ENCODE measurements at regions not wholly inside any gene's neighbourhood (a gene's known extent, or its start where the extent isn't known, plus 50 kb on each side); places are given as distances from the start of the nearest gene placed in this dataset.

DNA sequence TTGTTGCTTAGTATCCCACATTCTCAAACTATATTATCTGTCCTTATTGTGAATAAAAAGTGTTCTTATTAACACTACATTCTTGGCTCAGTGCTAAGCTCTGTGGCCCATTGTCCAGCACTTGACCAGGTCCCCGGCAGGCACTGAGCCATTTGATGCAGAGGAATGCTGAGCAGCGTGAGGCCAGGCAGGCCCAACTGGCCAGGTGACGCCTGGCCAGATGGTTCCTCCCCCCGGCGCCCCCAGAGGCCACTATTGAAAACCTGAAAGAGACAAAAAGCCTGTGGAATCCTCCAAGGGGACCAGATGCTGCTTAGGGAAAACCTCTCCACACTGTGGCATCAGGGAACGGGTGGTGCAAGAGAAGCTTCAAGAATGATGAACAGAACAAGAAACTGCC is 597.5 kb upstream of the JAG1 start:
- TF ChIP-seq POLR2AphosphoS5 (IDR thresholded peaks at IDR 0.05; ENCODE audit: low read depth, low read length) (no peak), POLR2A (IDR thresholded peaks at IDR 0.05; ENCODE audit: low read depth, low read length) (no peak), TAF1 (IDR thresholded peaks at IDR 0.05; ENCODE audit: low read depth, low read length) (no peak), POU2F2 (IDR thresholded peaks at IDR 0.05; ENCODE audit: low read depth, low read length) (no peak), SPI1 (IDR thresholded peaks at IDR 0.05; ENCODE audit: low read depth, low read length) (no peak)
